Endodermal cell (in vitro differentiated cells): ENCODE measurements at regions not wholly inside any gene's neighbourhood (a gene's known extent, or its start where the extent isn't known, plus 50 kb on each side); places are given as distances from the start of the nearest gene placed in this dataset.

Experiments used
- DNase-seq: peaks from one replicate; pipeline ENCODE4 v3.0.0-alpha.2; 2017
- H3K27ac ChIP-seq: 2 replicates; pipeline ENCODE4 v1.5.1; 2013; ENCODE audit warnings: mild to moderate bottlenecking, low read depth, low read length, moderate library complexity
- H3K27me3 ChIP-seq: 2 replicates; pipeline ENCODE4 v1.6.1; 2013; ENCODE audit warnings: mild to moderate bottlenecking, low read length, moderate library complexity; ENCODE audit not compliant: insufficient read depth, control insufficient read depth, poor library complexity, severe bottlenecking
- H3K36me3 ChIP-seq: 2 replicates; pipeline ENCODE4 v1.7.0; 2013; ENCODE audit warnings: mild to moderate bottlenecking, low read length, moderate library complexity; ENCODE audit not compliant: control insufficient read depth, insufficient read depth
- H3K4me1 ChIP-seq: one replicate; pipeline ENCODE4 v1.7.0; 2013; ENCODE audit warnings: low read length; ENCODE audit not compliant: control insufficient read depth, insufficient read depth
- H3K4me3 ChIP-seq: 2 replicates; pipeline ENCODE4 v1.5.1; 2013; ENCODE audit warnings: mild to moderate bottlenecking, low read length, moderate library complexity
- H3K9ac ChIP-seq: 2 replicates; pipeline ENCODE4 v1.6.1; 2013; ENCODE audit warnings: mild to moderate bottlenecking, low read length, moderate library complexity; ENCODE audit not compliant: poor library complexity, severe bottlenecking; ENCODE audit errors: extremely low read depth
- H3K9me3 ChIP-seq: 2 replicates; pipeline ENCODE4 v1.6.1; 2013; ENCODE audit warnings: mild to moderate bottlenecking, low read length, moderate library complexity; ENCODE audit not compliant: control insufficient read depth
- H3K27ac Mint-ChIP-seq: 2 replicates; pipeline ENCODE4 v1.8.0; 2020; ENCODE audit warnings: mixed read lengths
- H3K27me3 Mint-ChIP-seq: 2 replicates; pipeline ENCODE4 v1.8.0; 2021; ENCODE audit warnings: mild to moderate bottlenecking, mixed read lengths; ENCODE audit not compliant: insufficient read depth
- H3K36me3 Mint-ChIP-seq: 2 replicates; pipeline ENCODE4 v1.8.0; 2020; ENCODE audit warnings: low read depth, mixed read lengths
- H3K4me1 Mint-ChIP-seq: 2 replicates; pipeline ENCODE4 v1.8.0; 2020; ENCODE audit warnings: mixed read lengths
- H3K4me3 Mint-ChIP-seq: 2 replicates; pipeline ENCODE4 v1.8.0; 2020; ENCODE audit warnings: mild to moderate bottlenecking, moderate library complexity, mixed read lengths
- H3K9me3 Mint-ChIP-seq: 2 replicates; pipeline ENCODE4 v1.8.0; 2020; ENCODE audit warnings: mild to moderate bottlenecking, mixed read lengths
- CTCF ChIP-seq: fragments of 200-600 bp; sonication (generic); conservative IDR thresholded peaks from 2 replicates; pipeline ENCODE4 v1.5.0; 2021; ENCODE audit warnings: antibody characterized with exemption, mild to moderate bottlenecking
- WGBS, 2 experiments: methylation state at CpG; one replicate each; pipeline versions ENCODE4 v1.1.5 to v1.1.7; 2013; ENCODE audit warnings: missing lambda C conversion rate in 2 of 2, mixed read lengths in 1 of 2; ENCODE audit not compliant: insufficient coverage in 1 of 2, insufficient read length in 1 of 2; 5-methylcytosine and 5-hydroxymethylcytosine counted together

- H3K4me3 ChIP-seq: no peak overlapping the region
- no peak for TF ChIP-seq CTCF
- Mint-ChIP-seq H3K36me3 (no peaks in the 10 kb centered on the region), H3K4me1 (no peaks in the 10 kb centered on the region), H3K27me3 (no peaks in the 10 kb centered on the region), H3K27ac (no peak overlapping the region), H3K9me3 (no peaks in the 10 kb centered on the region), H3K4me3 (no peak overlapping the region)
- H3K9me3 ChIP-seq: no peaks in the 10 kb centered on the region
- DNase-seq: no peak
- no peak overlapping the region for H3K9ac ChIP-seq
- no peaks in the 10 kb centered on the region for H3K4me1 ChIP-seq
- H3K27ac ChIP-seq: no peak overlapping the region
- no peaks in the 10 kb centered on the region for H3K36me3 ChIP-seq
- H3K27me3 ChIP-seq: no peaks in the 10 kb centered on the region
- 86 to 88% methylated on average over 6 to 7 of the region's 7 CpGs for WGBS, 2 experiments
These were observed 505.4 kb upstream of the DDX18 start for GRCh38 chr2:117308861-117309770.

- no peak overlapping the region for H3K4me3 ChIP-seq
- H3K4me3 Mint-ChIP-seq: no peak overlapping the region
- DNase-seq: no peak
- no peaks in the 10 kb centered on the region for H3K4me1 ChIP-seq
- H3K9me3 ChIP-seq: no peaks in the 10 kb centered on the region
- WGBS, 2 experiments: 97% methylated on average over 2 of the region's 2 CpGs; no CpG with 5 or more reads in 1 of the 2 experiments
- no peaks in the 10 kb centered on the region for H3K9me3 Mint-ChIP-seq
- TF ChIP-seq CTCF: no peak
- peaks cover 3% of the 10 kb centered on the region for H3K4me1 Mint-ChIP-seq
- no peaks in the 10 kb centered on the region for H3K36me3 Mint-ChIP-seq
- no peak overlapping the region for H3K27ac ChIP-seq
- no peaks in the 10 kb centered on the region for H3K27me3 Mint-ChIP-seq
- no peaks in the 10 kb centered on the region for H3K27me3 ChIP-seq
- H3K27ac Mint-ChIP-seq: no peak overlapping the region
- H3K9ac ChIP-seq: no peak overlapping the region
- no peaks in the 10 kb centered on the region for H3K36me3 ChIP-seq
These were observed 492.7 kb upstream of the DDX18 start for GRCh38 chr2:117321816-117322215.

GRCh38 chr2:117323331-117323730 is 491.2 kb upstream of the DDX18 start:
- no peak overlapping the region for H3K9ac ChIP-seq
- Mint-ChIP-seq H3K4me1 (peaks cover 3% of the 10 kb centered on the region), H3K27ac (no peak overlapping the region), H3K4me3 (no peak overlapping the region), H3K27me3 (no peaks in the 10 kb centered on the region), H3K9me3 (no peaks in the 10 kb centered on the region), H3K36me3 (no peaks in the 10 kb centered on the region)
- H3K36me3 ChIP-seq: no peaks in the 10 kb centered on the region
- WGBS, 2 experiments: 79 to 91% methylated on average over 4 to 8 of the region's 8 CpGs
- H3K9me3 ChIP-seq: no peaks in the 10 kb centered on the region
- no peak for DNase-seq
- no peaks in the 10 kb centered on the region for H3K4me1 ChIP-seq
- H3K4me3 ChIP-seq: no peak overlapping the region
- no peak for TF ChIP-seq CTCF
- no peaks in the 10 kb centered on the region for H3K27me3 ChIP-seq
- no peak overlapping the region for H3K27ac ChIP-seq
